ENCODE measurements at regions not wholly inside any gene's neighbourhood (a gene's known extent, or its start where the extent isn't known, plus 50 kb on each side); places are given as distances from the start of the nearest gene placed in this dataset.

- TF ChIP-seq CTCF (conservative IDR thresholded peaks at IDR 0.05) = no peak
- TF ChIP-seq ZFX (IDR thresholded peaks at IDR 0.05) = no peak
Observed at GRCh38 chr5:86709157-86709881, 91.6 kb downstream of the COX7C start.
